Heart left ventricle (tissue), 13 donors: ENCODE measurements at regions not wholly inside any gene's neighbourhood (a gene's known extent, or its start where the extent isn't known, plus 50 kb on each side); places are given as distances from the start of the nearest gene placed in this dataset.

Experiments used
- CTCF ChIP-seq, 12 donors: fragments of 200-600 bp; sonication (generic) in 4 of 12; IDR thresholded peaks; one replicate each; pipeline versions ENCODE4 v1.5.0 to v1.8.0; 2018 to 2022; ENCODE audit warnings: antibody characterized with exemption in 12 of 12, mild to moderate bottlenecking in 5 of 12
- POLR2A ChIP-seq, 2 donors: fragments of 450-650 bp; IDR thresholded peaks; one replicate each; pipeline ENCODE4 v1.6.1; 2017; ENCODE audit warnings: antibody characterized with exemption in 2 of 2, mild to moderate bottlenecking in 2 of 2, moderate library complexity in 2 of 2
- donor health status: ischemic (EF 13 %, LVEDD 7.1; RV severe dilation, severe dysfunction).
- donor health status: DM: no; HTN: yes; CAD: no.
- donor health status: DM: no; HTN: no; CAD: no.
- donor health status: ischemic (EF 25% LVEDD 6.9; RV normal size, moderate dysfunction).
- donor health status: ischemic (EF 25% LVEDD 5.7; RV mildly dilated, moderate dysfunction).
- donor health status: ischemic (EF 35%, LVEDD 5.7; RV mildly dilated, moderate dysfunction).
- donor health status: nonischemic (EF 11% LVEDD 7.7; RV severe dilation, severe dysfunction).
- donor health status: DM: yes; HTN: yes; CAD: no.
- donor health status: PGD.
- donor health status: ischemic (EF 29% LVEDD 5.4; RV normal size, mild dysfunction).
- donor health status: nonischemic (EF 23%, LVEDD 6.1; RV moderate dilation, normal function).

GRCh38 chr6:112640891-112641290 lies 293.8 kb downstream of the RFPL4B start:
- TF ChIP-seq CTCF (IDR thresholded peaks at IDR 0.05), result no peak
- TF ChIP-seq POLR2A (IDR thresholded peaks at IDR 0.05), result no peak
